Stimulated activated CD4-positive, alpha-beta T cell treated with anti-CD3 and anti-CD28 coated beads, Interleukin-4, amount 100 ng/mL, for 1 hour (primary cell): ENCODE measurements at regions not wholly inside any gene's neighbourhood (a gene's known extent, or its start where the extent isn't known, plus 50 kb on each side); places are given as distances from the start of the nearest gene placed in this dataset.
"Not testable (repeated sequence)": the region's sequence is repeated elsewhere in the genome, so short reads cannot be mapped to it uniquely, and the experiment has no call there.

Experiments
- DNase-seq: peaks from one replicate; pipeline ENCODE4 v3.0.0-alpha.2; 2020

- DNase-seq = no peak
Observed at GRCh38 chr4:110850461-110851442, 227.9 kb upstream of the PITX2 start.

GRCh38 chr4:110851989-110852388 is 229.1 kb upstream of the PITX2 start:
- DNase-seq = no peak

- no peak for DNase-seq
Observed at GRCh38 chr4:110852793-110853192, 229.9 kb upstream of the PITX2 start.

GRCh38 chr4:110853242-110853641 is 230.4 kb upstream of the PITX2 start:
- DNase-seq = no peak

GRCh38 chr4:110854021-110854678 is 231.3 kb upstream of the PITX2 start:
- no peak for DNase-seq

- no peak for DNase-seq
Observed at GRCh38 chr4:110860125-110860524, 237.2 kb upstream of the PITX2 start.

GRCh38 chr4:110860901-110861300 is 238.0 kb upstream of the PITX2 start:
- no peak for DNase-seq

GRCh38 chr4:110865611-110866259 is 242.9 kb upstream of the PITX2 start:
- no peak for DNase-seq

- DNase-seq = no peak
Observed at GRCh38 chr4:110867251-110867960, 244.5 kb upstream of the PITX2 start.

- no peak for DNase-seq
Observed at GRCh38 chr4:110867981-110868720, 245.3 kb upstream of the PITX2 start.

- DNase-seq = no peak
Observed at GRCh38 chr4:110869114-110869513, 246.2 kb upstream of the PITX2 start.

GRCh38 chr4:110869862-110870572 is 247.1 kb upstream of the PITX2 start:
- no peak for DNase-seq

- DNase-seq = not testable (repeated sequence)
Observed at GRCh38 chr4:110876214-110876613, 253.3 kb upstream of the PITX2 start.

- no peak for DNase-seq
Observed at GRCh38 chr4:110876866-110877265, 254.0 kb upstream of the PITX2 start.

GRCh38 chr4:110877778-110878370 is 255.0 kb upstream of the PITX2 start:
- DNase-seq = no peak

GRCh38 chr4:110878413-110878812 is 255.5 kb upstream of the PITX2 start:
- no peak for DNase-seq

- DNase-seq = no peak
Observed at GRCh38 chr4:110878956-110879355, 256.1 kb upstream of the PITX2 start.

GRCh38 chr4:110886270-110886669 is 263.4 kb upstream of the PITX2 start:
- no peak for DNase-seq

GRCh38 chr4:110886856-110887255 is 264.0 kb upstream of the PITX2 start:
- no peak for DNase-seq

- DNase-seq = no peak
Observed at GRCh38 chr4:110897784-110898183, 274.9 kb upstream of the PITX2 start.

- DNase-seq = no peak
Observed at GRCh38 chr4:110898290-110898689, 275.4 kb upstream of the PITX2 start.
